Smooth muscle cell (in vitro differentiated cells): ENCODE measurements at regions not wholly inside any gene's neighbourhood (a gene's known extent, or its start where the extent isn't known, plus 50 kb on each side); places are given as distances from the start of the nearest gene placed in this dataset.

ENCODE experiments used
- DNase-seq: peaks from one replicate; lab custom pipeline; 2025; ENCODE audit not compliant: unreplicated experiment; lab: John Stamatoyannopoulos, UW
- H2AFZ ChIP-seq: fragments of 200-600 bp; sonication (generic); 2 replicates; pipeline ENCODE4 v1.6.0; 2016; ENCODE audit warnings: antibody characterized with exemption, low read depth, mild to moderate bottlenecking
- H3F3A ChIP-seq: fragments of 200-600 bp; sonication (generic); 2 replicates; pipeline ENCODE4 v1.6.0; 2017; ENCODE audit warnings: antibody characterized with exemption, low read depth
- H3K27ac ChIP-seq: fragments of 200-600 bp; sonication (generic); 2 replicates; pipeline ENCODE4 v1.5.1; 2016; ENCODE audit warnings: low read depth, mild to moderate bottlenecking
- H3K27me3 ChIP-seq: fragments of 200-600 bp; sonication (generic); 2 replicates; pipeline ENCODE4 v1.6.1; 2016; ENCODE audit warnings: low read depth, mild to moderate bottlenecking
- H3K36me3 ChIP-seq: fragments of 200-600 bp; sonication (generic); 2 replicates; pipeline ENCODE4 v1.5.1; 2016; ENCODE audit warnings: low read depth
- H3K4me1 ChIP-seq: fragments of 200-600 bp; sonication (generic); 2 replicates; pipeline ENCODE4 v1.5.1; 2016; ENCODE audit warnings: low read depth
- H3K4me2 ChIP-seq: fragments of 200-600 bp; sonication (generic); 2 replicates; pipeline ENCODE4 v1.6.0; 2016; ENCODE audit warnings: mild to moderate bottlenecking
- H3K4me3 ChIP-seq: fragments of 200-600 bp; sonication (generic); 2 replicates; pipeline ENCODE4 v1.5.1; 2016; ENCODE audit warnings: mild to moderate bottlenecking
- H3K79me2 ChIP-seq: fragments of 200-600 bp; sonication (generic); 2 replicates; pipeline ENCODE4 v1.6.0; 2016; ENCODE audit warnings: low read depth, mild to moderate bottlenecking
- H3K9ac ChIP-seq: fragments of 200-600 bp; sonication (generic); 2 replicates; pipeline ENCODE4 v1.6.0; 2016; ENCODE audit warnings: low read depth
- H3K9me3 ChIP-seq: fragments of 200-600 bp; sonication (generic); replicated peaks from 2 replicates; pipeline ENCODE4 v1.5.1; 2016; ENCODE audit warnings: low read depth
- H4K20me1 ChIP-seq: fragments of 200-600 bp; sonication (generic); 2 replicates; pipeline ENCODE4 v1.6.0; 2016; ENCODE audit warnings: low read depth
- WGBS: methylation state at CpG from one replicate; pipeline ENCODE4 v1.1.7; 2016; ENCODE audit warnings: low lambda C conversion rate; 5-methylcytosine and 5-hydroxymethylcytosine counted together
- TF ChIP-seq, protein P1 (sequence below): fragments of 200-600 bp; sonication (generic); IDR thresholded peaks from 2 replicates; pipeline ENCODE4 v1.5.1; 2017; ENCODE audit warnings: borderline replicate concordance, mild to moderate bottlenecking, antibody characterized with exemption; ENCODE audit not compliant: insufficient read depth, poor library complexity, severe bottlenecking

- TF ChIP-seq, protein P1, sequence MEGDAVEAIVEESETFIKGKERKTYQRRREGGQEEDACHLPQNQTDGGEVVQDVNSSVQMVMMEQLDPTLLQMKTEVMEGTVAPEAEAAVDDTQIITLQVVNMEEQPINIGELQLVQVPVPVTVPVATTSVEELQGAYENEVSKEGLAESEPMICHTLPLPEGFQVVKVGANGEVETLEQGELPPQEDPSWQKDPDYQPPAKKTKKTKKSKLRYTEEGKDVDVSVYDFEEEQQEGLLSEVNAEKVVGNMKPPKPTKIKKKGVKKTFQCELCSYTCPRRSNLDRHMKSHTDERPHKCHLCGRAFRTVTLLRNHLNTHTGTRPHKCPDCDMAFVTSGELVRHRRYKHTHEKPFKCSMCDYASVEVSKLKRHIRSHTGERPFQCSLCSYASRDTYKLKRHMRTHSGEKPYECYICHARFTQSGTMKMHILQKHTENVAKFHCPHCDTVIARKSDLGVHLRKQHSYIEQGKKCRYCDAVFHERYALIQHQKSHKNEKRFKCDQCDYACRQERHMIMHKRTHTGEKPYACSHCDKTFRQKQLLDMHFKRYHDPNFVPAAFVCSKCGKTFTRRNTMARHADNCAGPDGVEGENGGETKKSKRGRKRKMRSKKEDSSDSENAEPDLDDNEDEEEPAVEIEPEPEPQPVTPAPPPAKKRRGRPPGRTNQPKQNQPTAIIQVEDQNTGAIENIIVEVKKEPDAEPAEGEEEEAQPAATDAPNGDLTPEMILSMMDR = no peak
- WGBS = 91% methylated on average over 16 of the region's 16 CpGs
- H3K4me2 ChIP-seq = no peak overlapping the region
- H3K79me2 ChIP-seq = no peaks in the 10 kb centered on the region
- no peak overlapping the region for H2AFZ ChIP-seq
- DNase-seq = no peak
- no peak overlapping the region for H3K4me3 ChIP-seq
- H3K36me3 ChIP-seq = no peaks in the 10 kb centered on the region
- no peak overlapping the region for H3K27ac ChIP-seq
- no peaks in the 10 kb centered on the region for H3K4me1 ChIP-seq
- peaks cover 17% of the 10 kb centered on the region for H3K27me3 ChIP-seq
- H3K9ac ChIP-seq = no peak overlapping the region
- H3F3A ChIP-seq = no peaks in the 10 kb centered on the region
- H4K20me1 ChIP-seq = no peaks in the 10 kb centered on the region
- H3K9me3 ChIP-seq = no peaks in the 10 kb centered on the region
Observed at GRCh38 chr17:77778636-77779489, 179.6 kb upstream of the TNRC6C start.

DNA sequence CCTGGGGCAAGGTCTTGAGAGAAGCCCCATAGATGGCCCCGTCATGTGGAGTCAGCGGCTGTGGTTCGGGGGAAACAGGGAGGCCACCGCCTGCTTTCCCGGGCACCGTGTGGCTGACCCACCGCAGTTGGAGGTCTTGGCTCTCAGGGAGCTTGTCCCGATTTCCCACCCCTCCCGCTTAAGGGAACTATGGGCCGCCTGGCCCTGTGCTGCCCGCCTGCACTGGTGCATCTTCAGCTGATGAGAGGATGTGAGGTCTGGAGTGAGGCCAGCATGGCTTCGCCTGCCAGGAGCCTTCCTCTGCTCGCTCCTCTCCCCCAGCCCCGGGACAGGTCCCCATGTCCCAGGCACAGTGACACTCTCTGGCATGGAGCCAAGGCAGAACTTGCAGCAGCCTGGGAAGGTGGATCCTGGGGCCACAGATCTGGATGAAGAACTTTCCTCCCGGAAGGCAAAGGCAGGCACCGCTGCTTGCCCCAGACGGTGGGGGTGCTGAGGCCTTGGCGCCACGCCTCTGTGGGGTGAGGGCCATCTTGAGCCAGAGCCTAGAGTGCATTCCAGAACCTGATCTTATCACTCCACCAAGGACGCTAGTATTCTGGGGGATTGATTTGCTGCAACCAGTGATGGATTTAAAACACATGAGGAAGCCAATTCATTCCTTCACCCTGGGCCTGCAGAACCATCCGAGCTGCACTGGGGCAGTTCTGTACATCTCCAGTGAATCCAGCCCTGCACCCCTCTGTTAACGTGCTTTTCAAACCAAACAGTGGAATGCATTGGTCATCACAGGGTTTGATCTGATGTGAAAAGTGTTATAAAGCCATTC is 178.6 kb upstream of the TNRC6C start:
- Histone ChIP-seq H3K9me3 (no peaks in the 10 kb centered on the region), H3K27ac (no peak overlapping the region), H3K9ac (no peak overlapping the region), H3K27me3 (peaks cover 18% of the 10 kb centered on the region), H3F3A (no peaks in the 10 kb centered on the region), H3K79me2 (no peaks in the 10 kb centered on the region), H3K4me3 (no peak overlapping the region), H3K4me2 (no peak overlapping the region), H4K20me1 (no peaks in the 10 kb centered on the region), H2AFZ (no peak overlapping the region), H3K36me3 (no peaks in the 10 kb centered on the region), H3K4me1 (no peaks in the 10 kb centered on the region)
- WGBS = 76% methylated on average over 22 of the region's 22 CpGs
- DNase-seq = no peak
- TF ChIP-seq, protein P1 = no peak

DNA sequence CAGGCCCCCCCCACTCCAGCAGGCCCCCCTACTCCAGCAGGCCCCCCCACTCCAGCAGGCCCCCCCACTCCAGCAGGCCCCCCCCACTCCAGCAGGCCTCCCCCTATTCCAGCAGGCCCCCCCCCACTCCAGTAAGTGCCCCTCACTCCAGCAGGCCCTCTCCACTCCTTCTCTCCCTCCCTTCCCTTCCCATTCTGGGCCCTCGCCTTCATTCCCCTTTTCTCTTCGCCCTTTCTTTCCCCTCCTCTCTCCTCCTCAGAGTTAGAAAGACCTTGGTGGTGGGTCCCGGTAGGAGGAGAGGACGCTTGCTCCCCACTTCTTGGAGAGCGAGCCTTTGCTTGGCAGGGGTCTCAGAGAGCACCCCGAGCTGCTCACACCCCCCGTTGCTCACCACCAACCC is 177.0 kb upstream of the TNRC6C start:
- no peaks in the 10 kb centered on the region for H3K9me3 ChIP-seq
- H3K4me3 ChIP-seq = no peak overlapping the region
- TF ChIP-seq, protein P1 = no peak
- DNase-seq = no peak
- H4K20me1 ChIP-seq = no peaks in the 10 kb centered on the region
- H3K36me3 ChIP-seq = no peaks in the 10 kb centered on the region
- no peaks in the 10 kb centered on the region for H3K4me1 ChIP-seq
- H3K9ac ChIP-seq = no peak overlapping the region
- H3K27me3 ChIP-seq = peaks cover 33% of the 10 kb centered on the region
- no peak overlapping the region for H2AFZ ChIP-seq
- H3K79me2 ChIP-seq = no peaks in the 10 kb centered on the region
- no peak overlapping the region for H3K27ac ChIP-seq
- no peak overlapping the region for H3K4me2 ChIP-seq
- 88% methylated on average over 7 of the region's 7 CpGs for WGBS
- no peaks in the 10 kb centered on the region for H3F3A ChIP-seq
